SU-DHL-6 (cell line): ENCODE measurements at regions not wholly inside any gene's neighbourhood (a gene's known extent, or its start where the extent isn't known, plus 50 kb on each side); places are given as distances from the start of the nearest gene placed in this dataset.

Experiments
- H2AFZ ChIP-seq: fragments of 200-600 bp; sonication (generic); 2 replicates; pipeline ENCODE4 v1.6.1; 2014; ENCODE audit warnings: low read depth, mild to moderate bottlenecking, moderate library complexity, mixed read lengths, antibody characterized with exemption, low read length; ENCODE audit not compliant: severe bottlenecking
- H3F3A ChIP-seq: fragments of 200-600 bp; shearing (Covaris generic); 2 replicates; pipeline ENCODE4 v1.6.0; 2016; ENCODE audit warnings: antibody characterized with exemption, mild to moderate bottlenecking; ENCODE audit not compliant: insufficient read depth
- H3K27ac ChIP-seq: fragments of 200-600 bp; sonication (generic); 2 replicates; pipeline ENCODE4 v1.5.1; 2016; ENCODE audit warnings: low read depth, mild to moderate bottlenecking, low read length, moderate library complexity, mixed read lengths
- H3K27me3 ChIP-seq: fragments of 200-600 bp; sonication (generic), shearing (Covaris generic); 2 replicates; pipeline ENCODE4 v1.6.0; 2014; ENCODE audit warnings: mild to moderate bottlenecking, low read length
- H3K36me3 ChIP-seq: fragments of 200-600 bp; sonication (generic); 2 replicates; pipeline ENCODE4 v1.6.1; 2014; ENCODE audit warnings: mild to moderate bottlenecking, low read length, mixed read lengths
- H3K4me2 ChIP-seq: fragments of 300-600, 200-600 bp; shearing (Covaris generic), sonication (generic); 2 replicates; pipeline ENCODE4 v1.6.0; 2014; ENCODE audit warnings: low read length, low read depth, mild to moderate bottlenecking; ENCODE audit not compliant: poor library complexity, severe bottlenecking
- H3K4me3 ChIP-seq: fragments of 200-600 bp; sonication (generic); 2 replicates; pipeline ENCODE4 v1.5.1; 2014; ENCODE audit warnings: antibody characterized with exemption, low read length, mild to moderate bottlenecking, mixed read lengths; ENCODE audit not compliant: insufficient read depth, poor library complexity, severe bottlenecking
- H3K79me2 ChIP-seq: fragments of 200-600 bp; sonication (generic); 2 replicates; pipeline ENCODE4 v1.6.1; 2014; ENCODE audit warnings: mild to moderate bottlenecking, low read length, moderate library complexity; ENCODE audit not compliant: insufficient read depth
- H3K9ac ChIP-seq: fragments of 200-600 bp; sonication (generic); 2 replicates; pipeline ENCODE4 v1.7.0; 2014; ENCODE audit warnings: mild to moderate bottlenecking, low read length
- H3K9me2 ChIP-seq: fragments of 200-600 bp; sonication (generic); replicated peaks from 2 replicates; pipeline ENCODE4 v1.6.1; 2014; ENCODE audit warnings: low read length; ENCODE audit not compliant: insufficient read depth
- H3K9me3 ChIP-seq: fragments of 200-600 bp; sonication (generic); 2 replicates; pipeline ENCODE4 v1.6.1; 2014; ENCODE audit warnings: low read length, mixed read lengths; ENCODE audit not compliant: insufficient read depth
- H4K20me1 ChIP-seq: fragments of 200-600 bp; sonication (generic); 2 replicates; pipeline ENCODE4 v1.6.1; 2014; ENCODE audit warnings: low read depth, mild to moderate bottlenecking, antibody characterized with exemption, low read length, moderate library complexity, mixed read lengths
- EZH2phosphoT487 ChIP-seq: fragments of 200-600 bp; sonication (generic), shearing (Covaris generic); conservative IDR thresholded peaks from 2 replicates; pipeline ENCODE4 v1.6.1; 2018; ENCODE audit warnings: mild to moderate bottlenecking, antibody characterized with exemption, low read length, moderate library complexity, mixed read lengths
- TF ChIP-seq, protein P1 (sequence below): fragments of 200-600 bp; sonication (generic); IDR thresholded peaks from one replicate; pipeline ENCODE4 v1.5.1; 2017; ENCODE audit warnings: antibody characterized with exemption, mild to moderate bottlenecking, low read length, moderate library complexity; ENCODE audit not compliant: insufficient read depth, poor library complexity, severe bottlenecking

DNA sequence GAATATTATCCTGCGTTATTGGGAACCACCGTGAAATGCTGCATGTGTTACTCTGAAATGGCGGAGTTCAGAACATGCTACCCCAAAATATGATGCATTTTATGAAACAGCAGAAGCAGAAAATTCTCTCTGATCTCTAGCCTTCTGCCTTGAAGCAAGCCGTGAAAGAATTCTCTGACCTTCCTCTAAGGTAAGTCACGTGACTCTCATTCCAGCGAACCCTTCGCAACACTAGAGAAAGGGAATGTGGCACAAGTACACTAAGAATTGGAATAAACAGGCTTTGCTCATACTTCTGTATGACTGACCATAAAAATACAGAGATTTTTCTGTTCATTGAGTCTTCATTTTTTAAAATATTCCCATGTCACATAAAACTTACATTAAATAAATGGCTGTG, 805.6 kb upstream of the LRRC4C start:
- H4K20me1 ChIP-seq, result no peaks in the 10 kb centered on the region
- no peak overlapping the region for H3K27ac ChIP-seq
- no peak for TF ChIP-seq EZH2phosphoT487
- TF ChIP-seq, protein P1, sequence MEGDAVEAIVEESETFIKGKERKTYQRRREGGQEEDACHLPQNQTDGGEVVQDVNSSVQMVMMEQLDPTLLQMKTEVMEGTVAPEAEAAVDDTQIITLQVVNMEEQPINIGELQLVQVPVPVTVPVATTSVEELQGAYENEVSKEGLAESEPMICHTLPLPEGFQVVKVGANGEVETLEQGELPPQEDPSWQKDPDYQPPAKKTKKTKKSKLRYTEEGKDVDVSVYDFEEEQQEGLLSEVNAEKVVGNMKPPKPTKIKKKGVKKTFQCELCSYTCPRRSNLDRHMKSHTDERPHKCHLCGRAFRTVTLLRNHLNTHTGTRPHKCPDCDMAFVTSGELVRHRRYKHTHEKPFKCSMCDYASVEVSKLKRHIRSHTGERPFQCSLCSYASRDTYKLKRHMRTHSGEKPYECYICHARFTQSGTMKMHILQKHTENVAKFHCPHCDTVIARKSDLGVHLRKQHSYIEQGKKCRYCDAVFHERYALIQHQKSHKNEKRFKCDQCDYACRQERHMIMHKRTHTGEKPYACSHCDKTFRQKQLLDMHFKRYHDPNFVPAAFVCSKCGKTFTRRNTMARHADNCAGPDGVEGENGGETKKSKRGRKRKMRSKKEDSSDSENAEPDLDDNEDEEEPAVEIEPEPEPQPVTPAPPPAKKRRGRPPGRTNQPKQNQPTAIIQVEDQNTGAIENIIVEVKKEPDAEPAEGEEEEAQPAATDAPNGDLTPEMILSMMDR, result no peak
- H3K79me2 ChIP-seq, result no peaks in the 10 kb centered on the region
- no peak overlapping the region for H3K4me3 ChIP-seq
- H3K9me3 ChIP-seq, result no peaks in the 10 kb centered on the region
- H2AFZ ChIP-seq, result no peak overlapping the region
- H3K36me3 ChIP-seq, result no peaks in the 10 kb centered on the region
- no peaks in the 10 kb centered on the region for H3K27me3 ChIP-seq
- H3K9ac ChIP-seq, result no peak overlapping the region
- H3K9me2 ChIP-seq, result no peaks in the 10 kb centered on the region
- no peaks in the 10 kb centered on the region for H3F3A ChIP-seq
- H3K4me2 ChIP-seq, result no peak overlapping the region

GRCh38 chr11:42271306-42271705, 811.9 kb upstream of the LRRC4C start:
- Histone ChIP-seq H4K20me1 (no peaks in the 10 kb centered on the region), H3K9me3 (no peaks in the 10 kb centered on the region), H3K4me3 (no peak overlapping the region), H3K4me2 (no peak overlapping the region), H3K79me2 (no peaks in the 10 kb centered on the region), H3K36me3 (no peaks in the 10 kb centered on the region), H3K27ac (no peak overlapping the region), H3K9ac (no peak overlapping the region), H3K27me3 (no peaks in the 10 kb centered on the region), H3F3A (no peaks in the 10 kb centered on the region), H2AFZ (no peak overlapping the region), H3K9me2 (no peaks in the 10 kb centered on the region)
- no peak for TF ChIP-seq EZH2phosphoT487

- Histone ChIP-seq H3K9me2 (no peaks in the 10 kb centered on the region), H3F3A (no peaks in the 10 kb centered on the region), H3K79me2 (no peaks in the 10 kb centered on the region), H3K9ac (no peak overlapping the region), H2AFZ (no peak overlapping the region), H4K20me1 (no peaks in the 10 kb centered on the region), H3K27ac (no peak overlapping the region), H3K4me3 (no peak overlapping the region), H3K4me2 (no peak overlapping the region), H3K36me3 (no peaks in the 10 kb centered on the region), H3K27me3 (no peaks in the 10 kb centered on the region), H3K9me3 (no peaks in the 10 kb centered on the region)
- TF ChIP-seq, protein P1, result no peak
- TF ChIP-seq EZH2phosphoT487, result no peak
These were observed 814.5 kb upstream of the LRRC4C start for GRCh38 chr11:42273977-42274376.

GRCh38 chr11:42296910-42297309, 837.5 kb upstream of the LRRC4C start:
- H2AFZ ChIP-seq, result no peak overlapping the region
- H3K27me3 ChIP-seq, result no peaks in the 10 kb centered on the region
- H3K4me2 ChIP-seq, result no peak overlapping the region
- H3K27ac ChIP-seq, result no peak overlapping the region
- no peaks in the 10 kb centered on the region for H3K36me3 ChIP-seq
- TF ChIP-seq EZH2phosphoT487, result no peak
- TF ChIP-seq, protein P1, result no peak
- no peaks in the 10 kb centered on the region for H3K9me3 ChIP-seq
- H4K20me1 ChIP-seq, result no peaks in the 10 kb centered on the region
- H3K79me2 ChIP-seq, result no peaks in the 10 kb centered on the region
- no peak overlapping the region for H3K4me3 ChIP-seq
- H3K9me2 ChIP-seq, result no peaks in the 10 kb centered on the region
- no peak overlapping the region for H3K9ac ChIP-seq
- no peaks in the 10 kb centered on the region for H3F3A ChIP-seq
